ENCODE measurements at regions not wholly inside any gene's neighbourhood (a gene's known extent, or its start where the extent isn't known, plus 50 kb on each side); places are given as distances from the start of the nearest gene placed in this dataset.

DNA sequence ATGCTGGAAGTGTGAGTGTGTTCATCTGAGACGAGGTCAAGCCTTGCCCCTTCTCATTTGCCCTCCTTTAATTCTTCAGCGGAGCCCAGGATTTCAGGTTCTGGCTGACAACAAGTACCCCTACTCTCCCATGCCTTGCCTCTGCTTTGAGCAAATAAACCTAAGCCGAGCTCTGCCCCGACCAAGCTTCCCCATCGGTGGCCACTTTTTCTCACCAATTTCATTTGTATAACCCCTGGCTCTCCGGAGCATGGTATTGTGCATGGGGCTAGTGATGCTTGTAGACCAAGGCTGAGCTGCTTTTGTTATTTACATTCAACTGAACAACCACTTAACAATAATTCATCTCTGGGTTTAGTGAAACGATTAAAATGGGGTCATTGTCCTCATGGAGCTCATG, 100.2 kb upstream of the RAB3GAP2 start:
- H3K27me3 Mint-ChIP-seq: peaks cover 10% of the 10 kb centered on the region
- H3K36me3 Mint-ChIP-seq (ENCODE audit: low read depth): no peaks in the 10 kb centered on the region
- no peaks in the 10 kb centered on the region for H3K9me3 Mint-ChIP-seq (ENCODE audit: low read depth)
- no peak overlapping the region for H3K4me3 Mint-ChIP-seq
- H3K4me1 Mint-ChIP-seq: no peaks in the 10 kb centered on the region
- CTCF ChIA-PET: no interaction called here
- ATAC-seq (no peak), DNase-seq (no peak)
- no peak overlapping the region for H3K27ac Mint-ChIP-seq
- POLR2A ChIA-PET: no interaction called here
- intact Hi-C loops (cut with DNase I, micrococcal nuclease): no loop called here

DNA sequence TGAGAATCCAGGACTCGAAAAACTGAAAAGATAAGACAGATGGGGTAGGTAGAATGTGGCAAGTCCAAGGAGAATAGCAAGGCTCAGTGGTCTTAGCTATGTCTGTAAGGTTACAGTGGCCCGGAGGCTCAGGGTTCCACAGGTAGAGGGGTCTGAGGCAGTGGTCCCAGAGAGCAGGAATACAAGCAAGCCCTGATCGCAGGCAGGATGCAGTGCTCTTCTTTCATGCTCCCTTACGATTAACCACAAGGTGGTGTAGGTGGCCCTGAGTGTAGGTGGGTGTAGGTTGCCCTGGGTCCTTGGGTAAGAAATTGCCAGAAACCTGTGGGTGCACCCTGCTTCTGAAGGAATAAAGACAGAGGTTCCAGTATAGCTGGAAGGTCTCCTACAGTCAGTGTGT, 99.1 kb upstream of the RAB3GAP2 start:
- H3K9me3 Mint-ChIP-seq (ENCODE audit: low read depth): no peaks in the 10 kb centered on the region

GRCh38 chr1:220370041-220370700, 97.9 kb upstream of the RAB3GAP2 start:
- CTCF ChIA-PET: no interaction called here

More for the DNA sequence above, 99.1 kb upstream of the RAB3GAP2 start:
- POLR2A ChIA-PET: no interaction called here
- Mint-ChIP-seq H3K36me3 (ENCODE audit: low read depth) (no peaks in the 10 kb centered on the region), H3K27ac (no peak overlapping the region), H3K4me1 (no peaks in the 10 kb centered on the region), H3K4me3 (no peak overlapping the region), H3K27me3 (peaks cover 8% of the 10 kb centered on the region)
- CTCF ChIA-PET: no interaction called here
- intact Hi-C loops (cut with DNase I, micrococcal nuclease): no loop called here
- DNase-seq (no peak), ATAC-seq (no peak)

DNA sequence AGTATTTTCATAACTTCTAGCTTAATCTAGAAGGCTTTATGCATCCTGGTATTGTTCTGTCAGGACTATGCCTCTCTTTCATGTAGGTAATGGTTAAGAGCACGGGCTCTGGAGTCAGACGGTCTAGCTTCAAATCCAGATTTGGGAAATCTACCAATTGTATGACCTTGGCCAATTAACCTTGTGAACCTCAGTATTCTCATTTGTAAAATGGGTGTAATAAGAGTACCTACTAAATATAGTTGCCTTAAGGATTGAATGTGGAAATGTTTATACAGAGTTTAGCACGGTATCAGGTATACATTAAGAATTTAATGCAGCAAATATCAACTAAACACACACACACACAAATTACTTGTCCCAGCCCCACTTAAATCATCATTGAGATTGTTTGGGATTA, 97.3 kb upstream of the RAB3GAP2 start:
- no peak overlapping the region for H3K4me3 Mint-ChIP-seq
- no peak for DNase-seq

More at GRCh38 chr1:220370041-220370700, 97.9 kb upstream of the RAB3GAP2 start:
- DNase-seq (no peak), ATAC-seq (no peak)
- Mint-ChIP-seq H3K9me3 (ENCODE audit: low read depth) (no peaks in the 10 kb centered on the region), H3K4me1 (no peaks in the 10 kb centered on the region), H3K4me3 (no peak overlapping the region), H3K36me3 (ENCODE audit: low read depth) (no peaks in the 10 kb centered on the region), H3K27ac (no peak overlapping the region), H3K27me3 (peaks cover 13% of the 10 kb centered on the region)
- intact Hi-C loops (cut with DNase I, micrococcal nuclease): no loop called here
- POLR2A ChIA-PET: no interaction called here

DNA sequence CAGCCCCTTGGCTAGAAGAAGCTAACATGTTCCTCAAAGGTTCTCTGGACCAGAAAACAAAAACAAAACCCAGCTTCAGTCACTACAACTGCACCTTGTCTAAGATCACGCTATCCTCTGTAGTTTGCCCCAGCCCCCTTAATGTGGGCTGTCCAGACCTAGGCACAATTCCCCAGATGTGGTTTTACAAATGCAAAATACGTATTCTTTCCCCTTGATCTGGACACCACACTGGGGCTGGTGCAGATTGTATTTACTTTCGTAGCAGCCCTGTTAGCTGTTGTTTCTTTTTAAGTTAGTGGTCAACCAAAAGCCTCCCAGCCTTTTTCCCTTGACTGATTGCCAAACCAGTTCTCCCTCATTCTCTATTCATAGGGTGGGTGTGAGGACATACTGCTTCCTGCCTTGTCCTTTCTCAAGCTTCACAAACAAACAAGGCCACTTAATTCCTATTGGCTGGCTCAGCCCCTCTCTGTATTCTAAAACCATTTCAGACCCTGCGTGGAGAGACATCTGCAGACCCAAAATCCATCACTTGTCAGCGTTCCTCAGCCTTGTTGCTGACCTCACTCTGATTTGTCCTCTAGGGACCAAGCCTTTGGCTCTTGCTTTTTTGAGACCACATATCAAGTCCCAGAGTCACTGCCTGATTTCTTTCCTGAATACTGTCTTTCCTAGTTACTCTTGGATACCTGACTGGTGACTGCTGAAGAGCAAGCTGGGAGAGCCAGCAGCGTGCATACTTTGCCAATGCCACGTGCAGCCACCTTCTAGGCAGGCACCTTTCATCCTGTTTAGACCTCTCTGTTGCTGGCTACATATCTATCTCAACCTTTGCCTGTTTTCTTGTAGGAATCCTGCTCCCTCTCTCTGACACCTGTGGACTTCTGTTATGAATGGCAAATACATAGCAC, 96.4 kb upstream of the RAB3GAP2 start:
- Mint-ChIP-seq H3K36me3 (ENCODE audit: low read depth) (no peaks in the 10 kb centered on the region), H3K4me1 (no peaks in the 10 kb centered on the region), H3K4me3 (no peak overlapping the region), H3K9me3 (ENCODE audit: low read depth) (no peaks in the 10 kb centered on the region), H3K27ac (no peak overlapping the region), H3K27me3 (peaks cover 14% of the 10 kb centered on the region)
- CTCF ChIA-PET: no interaction called here
- POLR2A ChIA-PET: no interaction called here
- intact Hi-C loops (cut with DNase I, micrococcal nuclease): no loop called here
- DNase-seq (no peak), ATAC-seq (no peak)

More for the DNA sequence above, 97.3 kb upstream of the RAB3GAP2 start:
- Mint-ChIP-seq H3K27ac (no peak overlapping the region), H3K27me3 (peaks cover 15% of the 10 kb centered on the region), H3K9me3 (ENCODE audit: low read depth) (no peaks in the 10 kb centered on the region), H3K4me1 (no peaks in the 10 kb centered on the region), H3K36me3 (ENCODE audit: low read depth) (no peaks in the 10 kb centered on the region)
- ATAC-seq: no peak
- POLR2A ChIA-PET: no interaction called here
- CTCF ChIA-PET: no interaction called here
- intact Hi-C loops (cut with DNase I, micrococcal nuclease): no loop called here

GRCh38 chr1:220367833-220368232, 95.6 kb upstream of the RAB3GAP2 start:
- intact Hi-C loops (cut with DNase I, micrococcal nuclease): no loop called here
- ATAC-seq (no peak), DNase-seq (no peak)
- Mint-ChIP-seq H3K27ac (no peak overlapping the region), H3K36me3 (ENCODE audit: low read depth) (no peaks in the 10 kb centered on the region), H3K9me3 (ENCODE audit: low read depth) (no peaks in the 10 kb centered on the region), H3K27me3 (peaks cover 14% of the 10 kb centered on the region), H3K4me1 (no peaks in the 10 kb centered on the region), H3K4me3 (no peak overlapping the region)
- CTCF ChIA-PET: no interaction called here
- POLR2A ChIA-PET: no interaction called here

GRCh38 chr1:220366269-220366668, 94.0 kb upstream of the RAB3GAP2 start:
- Mint-ChIP-seq H3K4me1 (no peaks in the 10 kb centered on the region), H3K4me3 (no peak overlapping the region), H3K27ac (no peak overlapping the region), H3K27me3 (peaks cover 18% of the 10 kb centered on the region), H3K9me3 (ENCODE audit: low read depth) (no peaks in the 10 kb centered on the region), H3K36me3 (ENCODE audit: low read depth) (no peaks in the 10 kb centered on the region)
- intact Hi-C loops (cut with DNase I, micrococcal nuclease): no loop called here
- ChIA-PET CTCF (no interaction called here), POLR2A (no interaction called here)
- no peak for ATAC-seq
- no peak for DNase-seq

- Mint-ChIP-seq H3K4me3 (no peak overlapping the region), H3K36me3 (ENCODE audit: low read depth) (no peaks in the 10 kb centered on the region), H3K27ac (no peak overlapping the region), H3K9me3 (ENCODE audit: low read depth) (no peaks in the 10 kb centered on the region), H3K4me1 (no peaks in the 10 kb centered on the region), H3K27me3 (peaks cover 12% of the 10 kb centered on the region)
- POLR2A ChIA-PET: no interaction called here
- CTCF ChIA-PET: interaction anchor here (0.8 kb wide), 1 partner anchor 10 kb away, joined by 3 read pairs; no protein-coding TSS in a partner anchor
- intact Hi-C loops (cut with DNase I, micrococcal nuclease): no loop called here
- ATAC-seq (no peak), DNase-seq (no peak)
These were observed 91.1 kb upstream of the RAB3GAP2 start for GRCh38 chr1:220363196-220363837.

- no peak for ATAC-seq
- no peaks in the 10 kb centered on the region for H3K9me3 Mint-ChIP-seq (ENCODE audit: low read depth)
- intact Hi-C loops (cut with DNase I, micrococcal nuclease): no loop called here
- peaks cover 10% of the 10 kb centered on the region for H3K27me3 Mint-ChIP-seq
- H3K4me3 Mint-ChIP-seq: no peak overlapping the region
- no peaks in the 10 kb centered on the region for H3K36me3 Mint-ChIP-seq (ENCODE audit: low read depth)
- H3K27ac Mint-ChIP-seq: no peak overlapping the region
- CTCF ChIA-PET: interaction anchor here (0.6 kb wide), 1 partner anchor 75 kb away, joined by 3 read pairs; no protein-coding TSS in a partner anchor
- no peaks in the 10 kb centered on the region for H3K4me1 Mint-ChIP-seq
- POLR2A ChIA-PET: no interaction called here
- DNase-seq: no peak
These were observed 85.0 kb upstream of the RAB3GAP2 start for GRCh38 chr1:220356981-220357850.

GRCh38 chr1:220353229-220354012, 81.2 kb upstream of the RAB3GAP2 start:
- intact Hi-C loops (cut with DNase I, micrococcal nuclease): no loop called here
- DNase-seq: no peak
- ChIA-PET POLR2A (no interaction called here), CTCF (interaction anchor here (1.2 kb wide), 1 partner anchor 9 kb away, joined by 3 read pairs; no protein-coding TSS in a partner anchor)
- no peak for ATAC-seq
- Mint-ChIP-seq H3K27ac (no peak overlapping the region), H3K36me3 (ENCODE audit: low read depth) (no peaks in the 10 kb centered on the region), H3K4me3 (no peak overlapping the region), H3K27me3 (peaks cover 7% of the 10 kb centered on the region), H3K9me3 (ENCODE audit: low read depth) (no peaks in the 10 kb centered on the region), H3K4me1 (no peaks in the 10 kb centered on the region)

DNA sequence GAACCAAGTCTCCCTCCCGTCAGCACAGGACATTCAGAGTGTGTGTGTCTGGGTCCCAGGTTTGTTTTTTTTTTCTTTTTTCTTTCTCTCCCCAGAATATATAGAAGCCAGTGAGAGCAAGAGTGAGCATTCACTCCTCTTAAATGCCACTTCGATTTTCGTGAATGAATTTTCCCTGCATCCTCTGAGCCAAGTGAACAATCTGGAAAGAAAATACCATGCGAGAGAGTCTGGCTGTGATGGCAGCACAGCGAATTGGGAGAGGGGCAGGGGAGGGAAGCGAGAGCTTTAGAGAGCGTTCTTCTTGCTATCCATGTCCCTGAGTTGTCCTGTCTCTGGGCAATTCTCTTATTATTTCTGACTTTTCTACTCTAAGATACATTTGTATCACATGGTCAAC, 76.0 kb upstream of the RAB3GAP2 start:
- DNase-seq (no peak), ATAC-seq (no peak)
- no peaks in the 10 kb centered on the region for H3K9me3 Mint-ChIP-seq (ENCODE audit: low read depth)
- intact Hi-C loops (cut with DNase I, micrococcal nuclease): no loop called here
- H3K27ac Mint-ChIP-seq: no peak overlapping the region
- peaks cover 9% of the 10 kb centered on the region for H3K27me3 Mint-ChIP-seq
- no peaks in the 10 kb centered on the region for H3K4me1 Mint-ChIP-seq
- no peak overlapping the region for H3K4me3 Mint-ChIP-seq
- CTCF ChIA-PET: no interaction called here
- no peaks in the 10 kb centered on the region for H3K36me3 Mint-ChIP-seq (ENCODE audit: low read depth)
- POLR2A ChIA-PET: no interaction called here

Data from activated CD4-positive, alpha-beta T cell treated with anti-CD3 and anti-CD28 coated beads for 36 hours (primary cell).